Endothelial cell of umbilical vein (primary cell): ENCODE measurements at regions not wholly inside any gene's neighbourhood (a gene's known extent, or its start where the extent isn't known, plus 50 kb on each side); places are given as distances from the start of the nearest gene placed in this dataset.

Source experiments
- BruUV-seq: library from RNA; stranded (reverse); fragments of 400-500 nt; replicated peaks from 2 replicates; lab custom pipeline; 2021; lab: Mats Ljungman, UMichigan
- CTCF ChIA-PET: fragments of 300-600, 350-600 bp; sonication (Branson Sonifier 250); formaldehyde crosslinking; loops from one replicate; lab custom pipeline; 2021; ENCODE audit warnings: antibody characterized with exemption, inconsistent platforms; lab: Charles Lee
- POLR2A ChIA-PET: fragments of 300-600, 350-600 bp; sonication (Branson Sonifier 250); formaldehyde crosslinking; loops from one replicate; lab custom pipeline; 2021; ENCODE audit warnings: antibody characterized with exemption, inconsistent platforms; lab: Charles Lee
- DNase-seq: peaks from one replicate; pipeline ENCODE4 v3.0.0-alpha.2; 2011; ENCODE audit warnings: low read depth, low spot score
- FAIRE-seq: peaks from 2 replicates; lab custom pipeline; 2011; peaks lifted over from hg19 to GRCh38; lab: Jason Lieb, UNC
- H2AFZ ChIP-seq: 2 replicates; pipeline ENCODE4 v1.6.0; 2012; ENCODE audit warnings: low read depth, low read length, control low read depth, inconsistent platforms
- H3K27ac ChIP-seq: 2 replicates; pipeline ENCODE4 v1.5.1; 2011; ENCODE audit warnings: low read depth, mild to moderate bottlenecking, control low read depth, low read length, moderate library complexity; ENCODE audit not compliant: insufficient read depth
- H3K27me3 ChIP-seq, 2 experiments: 2 replicates each; pipeline versions ENCODE4 v1.6.0 to v1.6.1; 2011; ENCODE audit warnings: low read length in 2 of 2, mixed read lengths in 1 of 2; ENCODE audit not compliant: control insufficient read depth in 2 of 2, insufficient read depth in 2 of 2
- H3K36me3 ChIP-seq, 2 experiments: 2 replicates in 1 of 2; 3 replicates in 1 of 2; pipeline ENCODE4 v1.5.1; 2011; ENCODE audit warnings: low read length in 2 of 2, mild to moderate bottlenecking in 1 of 2, moderate library complexity in 1 of 2; ENCODE audit not compliant: control insufficient read depth in 2 of 2, insufficient read depth in 2 of 2; ENCODE audit errors: extremely low read depth in 1 of 2
- H3K4me1 ChIP-seq: 3 replicates; pipeline ENCODE4 v1.5.1; 2011; ENCODE audit warnings: mild to moderate bottlenecking, low read length; ENCODE audit not compliant: control insufficient read depth, insufficient read depth; ENCODE audit errors: extremely low read depth
- H3K4me2 ChIP-seq: 2 replicates; pipeline ENCODE4 v1.6.1; 2011; ENCODE audit warnings: low read length, control low read depth, mixed read lengths; ENCODE audit not compliant: insufficient read depth
- H3K4me3 ChIP-seq, 3 experiments: fragments of 200-600 bp in 1 of 3; sonication (generic), shearing (Covaris generic) in 1 of 3; replicated peaks in 1 of 3; 2 replicates each; pipeline ENCODE4 v1.5.1; 2011 to 2016; ENCODE audit warnings: control low read depth in 3 of 3, low read length in 3 of 3, mild to moderate bottlenecking in 2 of 3, inconsistent platforms in 1 of 3, low read depth in 1 of 3, moderate library complexity in 1 of 3; ENCODE audit not compliant: insufficient read depth in 1 of 3
- H3K79me2 ChIP-seq: 2 replicates; pipeline ENCODE4 v1.6.0; 2012; ENCODE audit warnings: low read length, inconsistent platforms; ENCODE audit not compliant: control insufficient read depth, insufficient read depth
- H3K9ac ChIP-seq: replicated peaks from 2 replicates; pipeline ENCODE3; 2011; ENCODE audit warnings: low read length, control low read depth; ENCODE audit not compliant: insufficient read depth; ENCODE audit errors: extremely low read depth
- H3K9me1 ChIP-seq: replicated peaks from 3 replicates; pipeline ENCODE4 v1.6.0; 2011; ENCODE audit warnings: mild to moderate bottlenecking, low read length; ENCODE audit not compliant: control insufficient read depth, insufficient read depth; ENCODE audit errors: extremely low read depth
- H3K9me3 ChIP-seq: replicated peaks from 2 replicates; pipeline ENCODE4 v1.5.1; 2012; ENCODE audit warnings: low read length, inconsistent platforms; ENCODE audit not compliant: control insufficient read depth, insufficient read depth
- H4K20me1 ChIP-seq: replicated peaks from 2 replicates; pipeline ENCODE3; 2011; ENCODE audit warnings: mild to moderate bottlenecking, low read length; ENCODE audit not compliant: control insufficient read depth, insufficient read depth; ENCODE audit errors: extremely low read depth
- EZH2 ChIP-seq: IDR thresholded peaks from 2 replicates; pipeline ENCODE4 v1.6.1; 2012; ENCODE audit warnings: borderline replicate concordance, low read depth, mild to moderate bottlenecking, moderate library complexity, low read length, inconsistent platforms; ENCODE audit not compliant: severe bottlenecking
- FOS ChIP-seq: IDR thresholded peaks from 2 replicates; pipeline ENCODE4 v1.6.1; 2011; ENCODE audit warnings: mild to moderate bottlenecking, low read length, moderate library complexity, borderline replicate concordance; ENCODE audit not compliant: insufficient read depth
- GATA2 ChIP-seq: IDR thresholded peaks from 2 replicates; pipeline ENCODE4 v1.7.0; 2011; ENCODE audit warnings: low read depth, mild to moderate bottlenecking, moderate library complexity, mixed read lengths, low read length; ENCODE audit not compliant: insufficient read length, insufficient read depth
- JUN ChIP-seq: IDR thresholded peaks from 2 replicates; pipeline ENCODE4 v1.6.1; 2011; ENCODE audit warnings: borderline replicate concordance, low read depth; ENCODE audit not compliant: insufficient read length, insufficient read depth
- MYC ChIP-seq: IDR thresholded peaks from one replicate; pipeline ENCODE4 v1.6.1; 2011; ENCODE audit warnings: mild to moderate bottlenecking, low read depth, low read length
- POLR2A ChIP-seq: IDR thresholded peaks from 2 replicates; pipeline ENCODE4 v1.6.1; 2012; ENCODE audit warnings: low read depth, mild to moderate bottlenecking, control low read depth, low read length
- POLR2AphosphoS5 ChIP-seq: IDR thresholded peaks from 2 replicates; pipeline ENCODE4 v1.6.1; 2012; ENCODE audit warnings: low read depth, mild to moderate bottlenecking, control low read depth, low read length, moderate library complexity; ENCODE audit not compliant: insufficient read depth
- dilution Hi-C: fragments of 300-500 bp; cut with MboI; formaldehyde crosslinking; loops from one replicate; pipeline ENCODE4 v1.15.0; 2019; ENCODE audit warnings: low sequenced_read_pairs; ENCODE audit not compliant: extremely low pct_ligation_motif_present
- intact Hi-C: fragments of 100-400 bp; cut with micrococcal nuclease; formaldehyde crosslinking; loops from one replicate; pipeline ENCODE4 v1.10.0; 2022
- TF ChIP-seq, protein P1 (sequence below): IDR thresholded peaks from 2 replicates; pipeline ENCODE4 v1.6.1; 2011; ENCODE audit not compliant: insufficient read depth, insufficient read length
- TF ChIP-seq, protein P2 (sequence below), 2 donors: IDR thresholded peaks; 1 replicate in 1 of 2; 2 replicates in 1 of 2; pipeline ENCODE4 v1.5.1; 2011; ENCODE audit warnings: low read length in 2 of 2, mild to moderate bottlenecking in 2 of 2, moderate library complexity in 2 of 2, control low read depth in 1 of 2, inconsistent platforms in 1 of 2, low read depth in 1 of 2; ENCODE audit not compliant: insufficient read depth in 1 of 2; ENCODE audit errors: extremely low read depth in 1 of 2

DNA sequence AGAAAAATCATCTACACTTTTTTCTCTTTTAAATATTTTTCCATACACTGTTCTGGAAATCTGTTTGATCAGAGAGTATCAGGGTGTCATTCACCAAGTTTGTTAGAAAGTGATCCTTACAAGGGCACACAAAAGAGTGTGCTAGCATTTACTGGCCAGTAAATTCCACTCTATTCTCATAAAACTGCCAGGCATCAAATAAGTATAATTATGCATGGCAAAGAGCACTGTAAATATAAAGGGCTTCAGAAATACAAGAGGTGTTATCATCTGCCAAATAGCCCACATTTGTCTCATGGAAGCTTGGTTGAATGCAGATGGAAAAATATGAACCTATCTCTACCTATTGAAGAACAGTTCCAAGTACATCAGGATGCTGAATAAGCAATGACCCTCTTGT lies 847.3 kb upstream of the ACVR2A start:
- Histone ChIP-seq H3K4me2 (no peak overlapping the region), H3K27me3 (no peaks in the 10 kb centered on the region), H3K9ac (no peak overlapping the region), H3K27ac (no peak overlapping the region), H4K20me1 (no peaks in the 10 kb centered on the region), H3K9me1 (no peaks in the 10 kb centered on the region), H2AFZ (no peak overlapping the region), H3K36me3 (no peaks in the 10 kb centered on the region), H3K9me3 (no peaks in the 10 kb centered on the region), H3K79me2 (no peaks in the 10 kb centered on the region), H3K4me1 (no peaks in the 10 kb centered on the region), H3K4me3 (no peak overlapping the region)
- no TSS peak for BruUV-seq
- TF ChIP-seq JUN (no peak), MYC (no peak), POLR2A (no peak), EZH2 (no peak), GATA2 (no peak), FOS (no peak), POLR2AphosphoS5 (no peak)
- TF ChIP-seq, protein P1, sequence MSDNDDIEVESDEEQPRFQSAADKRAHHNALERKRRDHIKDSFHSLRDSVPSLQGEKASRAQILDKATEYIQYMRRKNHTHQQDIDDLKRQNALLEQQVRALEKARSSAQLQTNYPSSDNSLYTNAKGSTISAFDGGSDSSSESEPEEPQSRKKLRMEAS: no peak
- TF ChIP-seq, protein P2, sequence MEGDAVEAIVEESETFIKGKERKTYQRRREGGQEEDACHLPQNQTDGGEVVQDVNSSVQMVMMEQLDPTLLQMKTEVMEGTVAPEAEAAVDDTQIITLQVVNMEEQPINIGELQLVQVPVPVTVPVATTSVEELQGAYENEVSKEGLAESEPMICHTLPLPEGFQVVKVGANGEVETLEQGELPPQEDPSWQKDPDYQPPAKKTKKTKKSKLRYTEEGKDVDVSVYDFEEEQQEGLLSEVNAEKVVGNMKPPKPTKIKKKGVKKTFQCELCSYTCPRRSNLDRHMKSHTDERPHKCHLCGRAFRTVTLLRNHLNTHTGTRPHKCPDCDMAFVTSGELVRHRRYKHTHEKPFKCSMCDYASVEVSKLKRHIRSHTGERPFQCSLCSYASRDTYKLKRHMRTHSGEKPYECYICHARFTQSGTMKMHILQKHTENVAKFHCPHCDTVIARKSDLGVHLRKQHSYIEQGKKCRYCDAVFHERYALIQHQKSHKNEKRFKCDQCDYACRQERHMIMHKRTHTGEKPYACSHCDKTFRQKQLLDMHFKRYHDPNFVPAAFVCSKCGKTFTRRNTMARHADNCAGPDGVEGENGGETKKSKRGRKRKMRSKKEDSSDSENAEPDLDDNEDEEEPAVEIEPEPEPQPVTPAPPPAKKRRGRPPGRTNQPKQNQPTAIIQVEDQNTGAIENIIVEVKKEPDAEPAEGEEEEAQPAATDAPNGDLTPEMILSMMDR (IDR thresholded peaks at IDR 0.05; ENCODE audit: extremely low read depth in 1 of 2, insufficient read depth in 1 of 2, low read depth in 1 of 2, low read length in 2 of 2): no peak
- intact Hi-C loops (no loop called here), dilution Hi-C loops (no loop called here)
- FAIRE-seq (no peak), DNase-seq (no peak)
- CTCF ChIA-PET: no interaction called here
- POLR2A ChIA-PET: no interaction called here
